HL-60 (cell line): ENCODE measurements at regions not wholly inside any gene's neighbourhood (a gene's known extent, or its start where the extent isn't known, plus 50 kb on each side); places are given as distances from the start of the nearest gene placed in this dataset.

Source experiments
- DNase-seq, 2 experiments: peaks; one replicate each; pipeline ENCODE4 v3.0.0-alpha.2; 2010 to 2020; ENCODE audit warnings: low read depth in 1 of 2, low spot score in 1 of 2
- H3K27ac ChIP-seq: fragments of 250-450 bp; sonication (Bioruptor Pico); replicated peaks from 2 replicates; pipeline ENCODE4 v1.5.1; 2020; ENCODE audit warnings: mild to moderate bottlenecking, moderate library complexity
- H3K27me3 ChIP-seq: fragments of 250-450 bp; sonication (Bioruptor Pico); 2 replicates; pipeline ENCODE4 v1.5.1; 2021; ENCODE audit warnings: mild to moderate bottlenecking, moderate library complexity; ENCODE audit not compliant: insufficient read depth, poor library complexity, severe bottlenecking
- H3K4me3 ChIP-seq: replicated peaks from 2 replicates; pipeline ENCODE4 v1.5.1; 2011; ENCODE audit warnings: mild to moderate bottlenecking, control low read depth, low read length; ENCODE audit not compliant: insufficient read depth
- CTCF ChIP-seq: IDR thresholded peaks from one replicate; pipeline ENCODE4 v1.5.1; 2011; ENCODE audit warnings: low read length, control low read depth, inconsistent platforms; ENCODE audit not compliant: insufficient read depth
- GABPA ChIP-seq: IDR thresholded peaks from 2 replicates; pipeline ENCODE4 v1.6.1; 2012; ENCODE audit warnings: low read depth
- POLR2AphosphoS5 ChIP-seq: IDR thresholded peaks from 2 replicates; pipeline ENCODE4 v1.6.1; 2012; ENCODE audit warnings: low read depth
- REST ChIP-seq: IDR thresholded peaks from 2 replicates; pipeline ENCODE4 v1.6.1; 2012; ENCODE audit warnings: low read depth; ENCODE audit not compliant: insufficient replicate concordance
- SPI1 ChIP-seq: IDR thresholded peaks from 2 replicates; pipeline ENCODE4 v1.6.1; 2012; ENCODE audit warnings: low read depth, mild to moderate bottlenecking, borderline replicate concordance

GRCh38 chr1:215397843-215398242 is 169.3 kb upstream of the KCTD3 start:
- Histone ChIP-seq H3K27me3 (no peaks in the 10 kb centered on the region), H3K27ac (no peak overlapping the region), H3K4me3 (no peak overlapping the region)
- TF ChIP-seq CTCF = no peak
- no peak for TF ChIP-seq REST
- TF ChIP-seq POLR2AphosphoS5 = no peak
- TF ChIP-seq SPI1 = no peak
- no peak for TF ChIP-seq GABPA
- DNase-seq = no peak

GRCh38 chr1:215399787-215400186 is 167.3 kb upstream of the KCTD3 start:
- no peak for DNase-seq
- Histone ChIP-seq H3K27ac (no peak overlapping the region), H3K27me3 (no peaks in the 10 kb centered on the region), H3K4me3 (no peak overlapping the region)
- no peak for TF ChIP-seq SPI1
- TF ChIP-seq GABPA = no peak
- TF ChIP-seq REST = no peak
- TF ChIP-seq POLR2AphosphoS5 = no peak
- TF ChIP-seq CTCF = no peak

- TF ChIP-seq POLR2AphosphoS5 (no peak), CTCF (no peak), SPI1 (no peak), REST (no peak), GABPA (no peak)
- Histone ChIP-seq H3K27me3 (no peaks in the 10 kb centered on the region), H3K4me3 (no peak overlapping the region), H3K27ac (no peak overlapping the region)
- no peak for DNase-seq
These were observed 166.4 kb upstream of the KCTD3 start for GRCh38 chr1:215400741-215401140.
